Keratinocyte (primary cell): ENCODE measurements at regions not wholly inside any gene's neighbourhood (a gene's known extent, or its start where the extent isn't known, plus 50 kb on each side); places are given as distances from the start of the nearest gene placed in this dataset.

Source experiments
- DNase-seq: peaks from one replicate; pipeline ENCODE4 v3.0.0-alpha.2; 2011; ENCODE audit warnings: low read depth, missing footprints, low spot score
- FAIRE-seq: peaks from 2 replicates; lab custom pipeline; 2011; peaks lifted over from hg19 to GRCh38; lab: Jason Lieb, UNC
- H2AFZ ChIP-seq: 2 replicates; pipeline ENCODE4 v1.6.0; 2012; ENCODE audit warnings: low read length, control low read depth, inconsistent platforms; ENCODE audit not compliant: control insufficient read depth
- H3K27ac ChIP-seq: 2 replicates; pipeline ENCODE4 v1.5.1; 2011; ENCODE audit warnings: low read length; ENCODE audit not compliant: control insufficient read depth, insufficient read depth
- H3K27me3 ChIP-seq: 3 replicates; pipeline ENCODE4 v1.6.0; 2011; ENCODE audit warnings: low read length; ENCODE audit not compliant: control insufficient read depth, insufficient read depth; ENCODE audit errors: extremely low read depth
- H3K36me3 ChIP-seq, 2 experiments: 2 replicates in 1 of 2; 3 replicates in 1 of 2; pipeline ENCODE4 v1.5.1; 2011; ENCODE audit warnings: low read length in 2 of 2, mild to moderate bottlenecking in 1 of 2; ENCODE audit not compliant: control insufficient read depth in 2 of 2, insufficient read depth in 2 of 2; ENCODE audit errors: extremely low read depth in 1 of 2
- H3K4me1 ChIP-seq: 3 replicates; pipeline ENCODE4 v1.5.1; 2011; ENCODE audit warnings: low read length; ENCODE audit not compliant: control insufficient read depth, insufficient read depth; ENCODE audit errors: extremely low read depth
- H3K4me2 ChIP-seq: 3 replicates; pipeline ENCODE4 v1.6.0; 2011; ENCODE audit warnings: low read depth, low read length; ENCODE audit not compliant: control insufficient read depth, insufficient read depth; ENCODE audit errors: extremely low read depth
- H3K4me3 ChIP-seq, 3 experiments: fragments of 200-600 bp in 1 of 3; sonication (generic) in 1 of 3; 2 replicates in 2 of 3; 3 replicates in 1 of 3; pipeline ENCODE4 v1.5.1; 2011 to 2016; ENCODE audit warnings: low read length in 3 of 3, mild to moderate bottlenecking in 3 of 3, control low read depth in 2 of 3, inconsistent platforms in 1 of 3, low read depth in 1 of 3, mixed read lengths in 1 of 3, mixed run types in 1 of 3, moderate library complexity in 1 of 3; ENCODE audit not compliant: control insufficient read depth in 2 of 3, insufficient read depth in 2 of 3; ENCODE audit errors: extremely low read depth in 1 of 3
- H3K79me2 ChIP-seq: 2 replicates; pipeline ENCODE4 v1.6.0; 2012; ENCODE audit warnings: low read length; ENCODE audit not compliant: control insufficient read depth, insufficient read depth
- H3K9ac ChIP-seq: 3 replicates; pipeline ENCODE4 v1.6.0; 2011; ENCODE audit warnings: low read length; ENCODE audit not compliant: control insufficient read depth, insufficient read depth; ENCODE audit errors: extremely low read depth
- H3K9me1 ChIP-seq: 3 replicates; pipeline ENCODE4 v1.6.0; 2011; ENCODE audit warnings: low read length; ENCODE audit not compliant: control insufficient read depth, insufficient read depth; ENCODE audit errors: extremely low read depth
- H3K9me3 ChIP-seq: 2 replicates; pipeline ENCODE4 v1.5.1; 2012; ENCODE audit warnings: low read depth, low read length; ENCODE audit not compliant: control insufficient read depth
- H4K20me1 ChIP-seq: 3 replicates; pipeline ENCODE4 v1.6.0; 2011; ENCODE audit warnings: low read length; ENCODE audit not compliant: control insufficient read depth, insufficient read depth; ENCODE audit errors: extremely low read depth
- EZH2 ChIP-seq: IDR thresholded peaks from one replicate; pipeline ENCODE4 v1.6.1; 2012; ENCODE audit warnings: inconsistent platforms, mild to moderate bottlenecking, low read length, moderate library complexity
- dilution Hi-C: fragments of 300-500 bp; cut with MboI; formaldehyde crosslinking; loops from one replicate; pipeline ENCODE4 v1.7.0; 2020; ENCODE audit warnings: low sequenced_read_pairs; ENCODE audit not compliant: extremely low pct_ligation_motif_present
- TF ChIP-seq, protein P1 (sequence below), 3 experiments: IDR thresholded peaks in 1 of 3; conservative IDR thresholded peaks in 1 of 3; optimal IDR thresholded peaks in 1 of 3; 2 replicates in 2 of 3; 3 replicates in 1 of 3; pipeline versions ENCODE3 to v1.5.1; 2011; ENCODE audit warnings: low read length in 3 of 3, mild to moderate bottlenecking in 3 of 3, moderate library complexity in 2 of 3, control low read depth in 1 of 3, inconsistent platforms in 1 of 3; ENCODE audit not compliant: insufficient read depth in 2 of 3; ENCODE audit errors: extremely low read depth in 1 of 3

DNA sequence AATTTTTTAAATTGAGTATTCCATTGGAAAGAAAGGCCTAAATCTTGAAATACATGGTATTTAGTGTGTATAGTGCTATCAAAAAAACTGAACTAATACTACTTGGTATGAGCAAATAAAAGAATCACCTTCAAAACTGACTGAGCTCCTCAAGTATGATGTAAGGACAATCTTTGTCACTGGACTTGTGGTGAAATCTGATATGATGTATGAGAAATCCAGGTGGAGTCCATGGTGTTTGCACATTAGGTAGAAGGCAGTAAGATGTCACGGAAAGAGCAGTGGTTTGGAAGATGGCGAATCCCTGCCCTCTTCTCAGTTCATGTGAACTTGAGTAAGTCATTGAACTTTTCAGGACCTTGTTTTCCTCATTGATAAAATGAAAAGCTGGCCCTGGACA lies 62.1 kb upstream of the COL1A2 start:
- Histone ChIP-seq H4K20me1 (no peaks in the 10 kb centered on the region), H3K36me3 (no peaks in the 10 kb centered on the region), H3K4me3 (no peak overlapping the region), H2AFZ (no peak overlapping the region), H3K4me2 (no peak overlapping the region), H3K9me1 (no peaks in the 10 kb centered on the region), H3K79me2 (no peaks in the 10 kb centered on the region), H3K4me1 (peaks cover 21% of the 10 kb centered on the region), H3K9ac (no peak overlapping the region), H3K27ac (no peak overlapping the region), H3K27me3 (no peaks in the 10 kb centered on the region), H3K9me3 (no peaks in the 10 kb centered on the region)
- dilution Hi-C loops, result no loop called here
- no peak for TF ChIP-seq EZH2
- TF ChIP-seq, protein P1, sequence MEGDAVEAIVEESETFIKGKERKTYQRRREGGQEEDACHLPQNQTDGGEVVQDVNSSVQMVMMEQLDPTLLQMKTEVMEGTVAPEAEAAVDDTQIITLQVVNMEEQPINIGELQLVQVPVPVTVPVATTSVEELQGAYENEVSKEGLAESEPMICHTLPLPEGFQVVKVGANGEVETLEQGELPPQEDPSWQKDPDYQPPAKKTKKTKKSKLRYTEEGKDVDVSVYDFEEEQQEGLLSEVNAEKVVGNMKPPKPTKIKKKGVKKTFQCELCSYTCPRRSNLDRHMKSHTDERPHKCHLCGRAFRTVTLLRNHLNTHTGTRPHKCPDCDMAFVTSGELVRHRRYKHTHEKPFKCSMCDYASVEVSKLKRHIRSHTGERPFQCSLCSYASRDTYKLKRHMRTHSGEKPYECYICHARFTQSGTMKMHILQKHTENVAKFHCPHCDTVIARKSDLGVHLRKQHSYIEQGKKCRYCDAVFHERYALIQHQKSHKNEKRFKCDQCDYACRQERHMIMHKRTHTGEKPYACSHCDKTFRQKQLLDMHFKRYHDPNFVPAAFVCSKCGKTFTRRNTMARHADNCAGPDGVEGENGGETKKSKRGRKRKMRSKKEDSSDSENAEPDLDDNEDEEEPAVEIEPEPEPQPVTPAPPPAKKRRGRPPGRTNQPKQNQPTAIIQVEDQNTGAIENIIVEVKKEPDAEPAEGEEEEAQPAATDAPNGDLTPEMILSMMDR (optimal IDR thresholded peaks at IDR 0.05 in 1 of 3, IDR thresholded peaks at IDR 0.05 in 1 of 3, conservative IDR thresholded peaks at IDR 0.05 in 1 of 3; ENCODE audit: extremely low read depth in 1 of 3, insufficient read depth in 2 of 3, low read length in 3 of 3), result no peak
- DNase-seq (no peak), FAIRE-seq (no peak)

DNA sequence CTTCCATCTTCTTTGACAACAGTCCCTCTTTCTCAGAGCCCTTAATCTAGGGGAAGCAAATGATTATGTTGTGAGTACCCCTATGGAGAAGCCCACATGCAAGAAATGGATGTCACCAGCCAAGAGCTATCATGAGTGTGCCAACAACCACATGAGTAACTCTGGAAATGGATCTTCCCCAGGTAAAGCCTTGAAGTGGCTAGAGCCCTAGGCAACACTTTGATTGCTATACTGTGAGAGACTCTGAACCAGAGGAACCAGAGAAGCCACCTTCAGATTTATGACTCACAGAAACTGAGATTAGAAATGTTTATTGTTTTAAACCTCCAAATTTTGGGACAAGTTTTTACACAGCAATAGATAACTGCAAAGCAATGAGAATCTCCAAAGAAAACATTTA lies 60.9 kb upstream of the COL1A2 start:
- Histone ChIP-seq H3K9me3 (no peaks in the 10 kb centered on the region), H3K27ac (no peak overlapping the region), H2AFZ (no peak overlapping the region), H3K27me3 (no peaks in the 10 kb centered on the region), H3K4me2 (no peak overlapping the region), H3K4me1 (peaks cover 21% of the 10 kb centered on the region), H3K4me3 (no peak overlapping the region), H3K9ac (no peak overlapping the region), H4K20me1 (no peaks in the 10 kb centered on the region), H3K79me2 (no peaks in the 10 kb centered on the region), H3K36me3 (no peaks in the 10 kb centered on the region), H3K9me1 (no peaks in the 10 kb centered on the region)
- dilution Hi-C loops, result no loop called here
- FAIRE-seq, result peak; percentile 60
- TF ChIP-seq, protein P1 (optimal IDR thresholded peaks at IDR 0.05 in 1 of 3, IDR thresholded peaks at IDR 0.05 in 1 of 3, conservative IDR thresholded peaks at IDR 0.05 in 1 of 3; ENCODE audit: extremely low read depth in 1 of 3, insufficient read depth in 2 of 3, low read length in 3 of 3), result no peak
- TF ChIP-seq EZH2, result no peak
- no peak for DNase-seq
